ENCODE measurements at regions not wholly inside any gene's neighbourhood (a gene's known extent, or its start where the extent isn't known, plus 50 kb on each side); places are given as distances from the start of the nearest gene placed in this dataset.
A peak's percentile ranks its signal among the peaks of the same experiment; 100 is the strongest.
"Not testable (repeated sequence)": the region's sequence is repeated elsewhere in the genome, so short reads cannot be mapped to it uniquely, and the experiment has no call there.

DNA sequence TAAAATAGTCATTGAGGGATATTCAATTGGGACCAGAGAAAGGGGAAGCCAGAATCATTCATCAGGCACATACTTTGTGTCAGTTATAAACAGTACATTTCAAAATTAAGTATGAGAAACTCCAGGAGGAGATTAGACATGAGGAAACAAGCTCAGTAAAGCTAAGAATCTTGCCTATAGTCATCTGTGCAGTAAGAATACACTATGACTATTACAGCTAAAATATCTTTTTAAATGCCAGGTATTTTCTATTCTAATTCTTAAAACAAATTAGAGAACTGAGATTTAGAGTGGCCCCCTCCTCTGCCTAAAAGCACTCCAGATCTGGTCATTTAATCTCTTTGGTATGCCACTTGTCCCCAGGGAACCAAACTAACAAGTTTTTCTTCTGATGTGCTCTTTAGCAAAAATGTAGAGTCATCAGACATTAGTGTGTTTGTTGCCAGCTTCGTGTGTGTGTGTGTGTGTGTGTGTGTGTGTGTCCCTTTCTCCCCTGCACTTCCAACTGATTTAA, 541.1 kb downstream of the TTLL7 start:
- not testable (repeated sequence) for DNase-seq

- not testable (repeated sequence) for DNase-seq
Observed at GRCh38 chr1:83457281-83457680, 541.7 kb downstream of the TTLL7 start.

- not testable (repeated sequence) for DNase-seq
Observed at GRCh38 chr1:83455753-83456152, 543.2 kb downstream of the TTLL7 start.

DNA sequence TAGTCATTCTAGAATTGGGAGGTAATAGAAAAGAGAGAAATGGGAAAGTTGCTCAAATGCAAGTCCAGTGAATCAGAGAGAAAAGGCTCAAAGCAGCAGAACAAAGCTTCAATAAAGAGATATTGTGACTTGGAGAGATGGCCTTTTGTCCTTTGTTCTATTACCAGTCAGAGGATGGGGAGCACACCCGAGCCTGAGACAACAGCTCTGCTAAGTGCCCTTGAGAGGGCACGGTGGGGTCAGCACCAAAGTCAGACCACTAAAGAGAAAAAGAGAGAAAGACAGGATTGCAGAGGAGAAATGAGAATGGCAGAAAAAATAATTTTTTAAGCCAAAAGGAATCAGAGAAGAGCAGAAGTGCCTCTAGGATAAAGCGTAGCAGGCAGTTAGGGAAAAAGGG, 553.1 kb downstream of the TTLL7 start:
- DNase-seq = not testable (repeated sequence)

- DNase-seq = not testable (repeated sequence)
Observed at GRCh38 chr1:83442412-83442811, 556.5 kb downstream of the TTLL7 start.

GRCh38 chr1:83440586-83440985, 558.3 kb downstream of the TTLL7 start:
- not testable (repeated sequence) for DNase-seq

DNA sequence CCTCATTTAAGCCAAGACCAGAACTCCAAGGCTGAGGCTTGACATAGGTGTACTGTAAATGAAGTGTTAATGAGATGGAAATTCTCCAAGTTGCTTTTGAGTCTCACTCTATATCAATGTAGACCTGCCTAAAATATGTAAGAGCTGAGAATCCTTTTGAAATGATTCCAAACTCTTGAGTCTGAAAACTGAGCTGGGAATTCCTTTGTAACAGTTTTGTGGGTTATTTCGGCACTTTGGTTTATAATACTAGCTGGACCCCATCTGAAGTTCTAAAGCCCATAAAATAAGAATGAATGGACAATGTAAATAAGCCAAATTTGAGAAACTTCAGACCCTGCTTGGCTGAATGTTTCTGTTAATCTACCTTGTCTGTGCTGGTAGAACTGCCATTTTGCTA, 558.9 kb downstream of the TTLL7 start:
- DNase-seq = not testable (repeated sequence)

GRCh38 chr1:83438316-83438715, 560.6 kb downstream of the TTLL7 start:
- not testable (repeated sequence) for DNase-seq

DNA sequence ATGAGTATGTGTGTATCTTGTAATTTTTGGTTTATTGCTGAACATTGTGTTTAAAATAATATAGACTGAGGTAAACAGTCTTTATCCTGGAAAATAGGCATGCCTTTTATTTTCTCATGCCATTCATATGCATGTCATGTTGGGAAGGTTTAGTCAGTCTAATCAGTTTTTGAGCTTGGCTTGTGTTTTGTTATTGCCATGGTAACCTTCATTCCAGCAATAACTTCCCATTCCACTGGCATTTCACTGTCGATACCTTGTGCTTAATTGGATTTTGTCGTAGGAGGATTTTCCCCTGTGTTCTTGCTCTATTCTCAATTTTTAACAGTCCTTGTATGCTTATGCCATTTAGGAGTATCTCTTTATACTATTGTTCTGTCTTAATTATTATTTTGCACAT, 563.6 kb downstream of the TTLL7 start:
- not testable (repeated sequence) for DNase-seq

- not testable (repeated sequence) for DNase-seq
Observed at GRCh38 chr1:83427566-83427965, 571.4 kb downstream of the TTLL7 start.

- not testable (repeated sequence) for DNase-seq
Observed at GRCh38 chr1:83423382-83423781, 575.5 kb downstream of the TTLL7 start.

- no peak for DNase-seq
Observed at GRCh38 chr1:83418558-83418957, 580.4 kb downstream of the TTLL7 start.

- DNase-seq = not testable (repeated sequence)
Observed at GRCh38 chr1:83413839-83414107, 585.2 kb downstream of the TTLL7 start.

GRCh38 chr1:83410746-83411413, 588.1 kb downstream of the TTLL7 start:
- peak; percentile 3 for DNase-seq

DNA sequence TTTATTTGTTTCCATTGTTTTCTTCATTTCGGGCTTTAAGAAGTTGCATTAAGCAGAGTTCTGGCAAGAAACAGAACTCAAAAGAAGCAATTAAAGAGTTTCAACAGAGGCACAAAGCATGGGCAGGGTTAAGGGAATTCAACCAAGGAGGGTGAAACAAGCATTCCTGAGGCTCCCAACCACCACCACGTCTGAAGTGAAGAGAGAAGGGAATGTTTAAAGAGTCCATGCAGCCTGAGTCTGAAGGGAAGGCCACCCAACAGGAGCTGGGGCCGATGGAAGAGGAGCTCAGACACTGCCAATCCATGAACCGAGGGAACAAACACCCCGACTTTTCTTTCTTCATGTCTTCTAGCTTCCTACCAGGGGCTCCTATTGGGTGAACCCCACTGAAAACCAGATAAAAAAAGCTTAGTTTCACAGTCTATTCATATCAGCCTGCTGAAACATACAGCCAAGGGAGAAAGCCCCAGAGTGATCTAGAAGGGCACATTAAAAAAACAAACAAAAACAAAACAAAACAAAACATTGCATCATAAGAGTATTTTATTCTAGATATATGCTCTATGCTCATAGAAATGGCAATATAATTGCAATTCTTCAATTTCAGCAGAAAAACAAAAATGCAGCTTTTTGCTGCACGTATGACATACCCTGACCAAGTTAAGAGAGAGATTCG, 592.1 kb downstream of the TTLL7 start:
- DNase-seq = not testable (repeated sequence)

DNA sequence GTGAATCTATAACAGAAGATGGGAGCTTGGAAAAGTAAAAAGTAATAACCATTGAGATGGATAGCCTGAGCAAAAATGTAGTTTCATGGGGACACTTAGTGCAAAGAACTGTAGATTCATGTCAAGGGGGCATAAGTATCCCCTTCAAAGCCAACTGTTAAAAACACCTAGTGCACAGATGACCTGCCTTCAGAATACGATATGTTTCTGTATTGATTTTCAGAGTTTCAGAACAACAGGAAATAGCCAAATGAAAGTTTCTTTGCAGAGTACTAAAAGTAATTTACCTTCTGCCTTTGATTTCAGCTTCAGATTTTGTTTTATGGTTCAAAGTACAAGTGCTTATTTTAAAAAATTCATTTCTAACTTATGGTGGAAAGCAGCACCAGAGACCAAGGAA, 593.1 kb downstream of the TTLL7 start:
- DNase-seq = not testable (repeated sequence)

GRCh38 chr1:83403500-83403899, 595.4 kb downstream of the TTLL7 start:
- not testable (repeated sequence) for DNase-seq

DNA sequence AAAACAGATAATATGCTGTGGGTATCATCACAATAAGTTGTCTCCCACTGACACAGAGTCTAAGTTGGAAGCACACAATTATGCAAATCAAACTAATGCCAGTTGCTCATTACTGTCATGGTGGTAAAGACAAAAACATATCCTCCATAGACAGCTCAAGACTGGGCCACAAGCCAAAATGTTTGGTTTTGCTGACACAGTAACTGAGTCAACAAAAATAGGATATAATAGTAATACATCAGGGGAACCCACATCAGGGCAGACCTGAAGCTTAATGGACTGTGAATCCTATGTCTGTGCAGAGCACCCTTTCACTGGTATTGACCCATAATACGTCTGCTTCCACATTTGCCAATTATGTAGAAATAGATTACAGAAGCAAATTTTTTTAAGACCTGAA, 597.8 kb downstream of the TTLL7 start:
- not testable (repeated sequence) for DNase-seq

DNA sequence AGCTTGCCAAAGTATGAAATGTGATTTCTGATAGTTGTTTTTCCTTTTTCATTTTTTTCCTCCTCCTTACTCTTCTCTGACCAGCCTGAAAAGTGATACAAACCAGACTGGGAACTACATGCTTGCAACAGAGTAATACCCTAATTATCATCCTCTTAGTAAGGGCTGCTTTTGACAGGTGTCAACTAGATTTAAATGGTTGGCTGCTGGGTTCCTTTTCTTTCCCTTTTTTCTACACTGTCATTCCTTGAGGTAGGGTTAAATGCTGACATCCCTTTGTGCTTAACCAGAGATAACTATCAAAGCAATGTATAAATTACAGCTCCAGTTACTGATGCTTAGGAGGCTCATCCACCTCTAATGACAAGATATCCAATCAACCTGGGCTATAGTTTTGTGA, 598.8 kb downstream of the TTLL7 start:
- DNase-seq = not testable (repeated sequence)

- DNase-seq = not testable (repeated sequence)
Observed at GRCh38 chr1:83398125-83398524, 600.8 kb downstream of the TTLL7 start.

- not testable (repeated sequence) for DNase-seq
Observed at GRCh38 chr1:83395130-83395529, 603.8 kb downstream of the TTLL7 start.

DNA sequence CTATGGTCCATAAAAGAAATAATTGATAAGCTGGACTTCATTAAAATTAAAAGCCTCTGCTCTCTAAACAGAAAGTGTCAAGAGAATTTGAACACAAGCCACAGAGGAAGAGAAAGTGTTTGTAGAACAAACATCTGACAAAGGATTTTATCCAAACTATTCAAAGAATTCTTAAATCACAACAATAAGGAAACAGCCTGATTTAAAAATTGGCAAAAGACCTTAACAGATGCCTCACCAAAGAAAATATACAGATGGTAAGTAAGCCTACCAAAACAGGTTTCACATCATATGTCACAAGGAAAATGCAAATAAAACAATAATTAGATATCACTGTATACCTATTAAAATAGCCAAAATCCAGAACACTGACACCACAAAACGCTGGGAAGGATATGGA, 612.0 kb downstream of the TTLL7 start:
- DNase-seq = not testable (repeated sequence)

DNA sequence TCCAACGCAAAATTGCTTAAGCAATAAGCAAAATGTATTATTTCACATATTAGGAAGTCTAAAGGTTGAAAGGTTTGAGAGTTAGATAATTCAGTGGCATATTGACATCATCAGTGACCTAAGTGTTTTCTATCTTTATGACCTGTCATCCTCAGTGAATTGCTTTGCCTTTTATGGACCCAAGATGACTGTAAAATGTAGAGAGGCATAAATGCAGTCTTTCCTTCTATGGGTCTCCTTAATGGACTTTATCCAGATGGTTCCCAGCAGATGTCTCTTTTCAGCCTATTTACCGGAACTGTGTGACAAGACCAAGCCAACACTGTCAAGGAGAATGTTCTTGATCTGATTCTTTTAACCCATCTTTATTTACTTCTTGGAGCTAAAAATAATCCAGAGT, 615.8 kb downstream of the TTLL7 start:
- DNase-seq = not testable (repeated sequence)

GRCh38 chr1:83373018-83373417, 625.9 kb downstream of the TTLL7 start:
- DNase-seq = not testable (repeated sequence)
